Inflammatory macrophage treated with lipopolysaccharide for 1 hour (primary cell): ENCODE measurements at regions not wholly inside any gene's neighbourhood (a gene's known extent, or its start where the extent isn't known, plus 50 kb on each side); places are given as distances from the start of the nearest gene placed in this dataset.

Source experiments
- DNase-seq, 2 donors: peaks; one replicate each; pipeline ENCODE4 v3.0.0-alpha.2; 2020 to 2022

GRCh38 chr17:79212149-79213087 is 137.8 kb downstream of the ENGASE start:
- DNase-seq = no peak

GRCh38 chr17:79211061-79211770 is 136.6 kb downstream of the ENGASE start:
- no peak for DNase-seq

- DNase-seq = no peak
These were observed 136.0 kb downstream of the ENGASE start for GRCh38 chr17:79210638-79211037.

GRCh38 chr17:79207960-79208359 is 133.3 kb downstream of the ENGASE start:
- DNase-seq = no peak

GRCh38 chr17:79205688-79206205 is 131.1 kb downstream of the ENGASE start:
- no peak for DNase-seq

- DNase-seq = no peak
These were observed 129.6 kb downstream of the ENGASE start for GRCh38 chr17:79204261-79204660.

- no peak for DNase-seq
These were observed 129.0 kb downstream of the ENGASE start for GRCh38 chr17:79203657-79204056.

- no peak for DNase-seq
These were observed 128.4 kb downstream of the ENGASE start for GRCh38 chr17:79203016-79203415.

GRCh38 chr17:79202480-79202879 is 127.9 kb downstream of the ENGASE start:
- no peak for DNase-seq

GRCh38 chr17:79201536-79202227 is 127.1 kb downstream of the ENGASE start:
- no peak for DNase-seq

- no peak for DNase-seq
These were observed 126.5 kb downstream of the ENGASE start for GRCh38 chr17:79201119-79201518.

GRCh38 chr17:79196913-79197312 is 122.3 kb downstream of the ENGASE start:
- no peak for DNase-seq

GRCh38 chr17:79192503-79193351 is 118.1 kb downstream of the ENGASE start:
- peak in 1 of 2 donors; percentile 1 for DNase-seq

- DNase-seq = no peak
These were observed 116.8 kb downstream of the ENGASE start for GRCh38 chr17:79191270-79191934.

- DNase-seq = no peak
These were observed 114.7 kb downstream of the ENGASE start for GRCh38 chr17:79189305-79189704.

GRCh38 chr17:79188685-79189084 is 114.1 kb downstream of the ENGASE start:
- no peak for DNase-seq

- DNase-seq = no peak
These were observed 113.4 kb downstream of the ENGASE start for GRCh38 chr17:79188048-79188447.

- no peak for DNase-seq
These were observed 112.6 kb downstream of the ENGASE start for GRCh38 chr17:79187186-79187585.

- DNase-seq = no peak
These were observed 111.8 kb downstream of the ENGASE start for GRCh38 chr17:79186406-79186805.

- no peak for DNase-seq
These were observed 111.0 kb downstream of the ENGASE start for GRCh38 chr17:79185671-79186070.

- DNase-seq = no peak
These were observed 109.6 kb downstream of the ENGASE start for GRCh38 chr17:79184219-79184618.
